ENCODE measurements at regions not wholly inside any gene's neighbourhood (a gene's known extent, or its start where the extent isn't known, plus 50 kb on each side); places are given as distances from the start of the nearest gene placed in this dataset.

GRCh38 chr7:24050991-24051560 lies 232.9 kb upstream of the NPY start (continued):
- no peak for TF ChIP-seq REST (IDR thresholded peaks at IDR 0.05; ENCODE audit: low read depth, low read length)
- no peak for TF ChIP-seq RFX5 (IDR thresholded peaks at IDR 0.05; ENCODE audit: low read length)
- no peak for TF ChIP-seq RCOR1 (IDR thresholded peaks at IDR 0.05; ENCODE audit: low read length)
- no peak for TF ChIP-seq MEF2A (IDR thresholded peaks at IDR 0.05; ENCODE audit: borderline replicate concordance, low read depth)
- TF ChIP-seq RXRA (IDR thresholded peaks at IDR 0.05; ENCODE audit: borderline replicate concordance, low read depth), result no peak
- TF ChIP-seq TEAD4 (IDR thresholded peaks at IDR 0.05; ENCODE audit: borderline replicate concordance, insufficient read depth), result no peak

GRCh38 chr7:24051651-24052050 lies 232.3 kb upstream of the NPY start:
- H3K4me2 ChIP-seq, result no peak overlapping the region
- H3F3A ChIP-seq (replicated peaks; ENCODE audit: insufficient read depth), result peaks cover 6% of the 10 kb centered on the region
- no peaks in the 10 kb centered on the region for H3K79me2 ChIP-seq (ENCODE audit: insufficient read depth)
- H3K27ac ChIP-seq (ENCODE audit: low read depth in 2 of 2, low read length in 1 of 2), result peak overlapping the region in 1 of 2 experiments; percentile 44; a peak in 1 of 4 replicates
- no peak overlapping the region for H3K9ac ChIP-seq
- POLR2A ChIA-PET, result no interaction called here
- no peaks in the 10 kb centered on the region for H3K27me3 ChIP-seq (ENCODE audit: insufficient read depth)
- H3K9me2 ChIP-seq, result no peaks in the 10 kb centered on the region
- H3K9me3 ChIP-seq, result no peaks in the 10 kb centered on the region
- CTCF ChIA-PET, result no interaction called here
- H2AFZ ChIP-seq (ENCODE audit: low read depth), result no peak overlapping the region
- WGBS (ENCODE audit: low lambda C conversion rate), result 85% methylated on average over 5 of the region's 5 CpGs
- peaks cover 6 to 10% of the 10 kb centered on the region in 2 experiments; a peak in 3 of 4 replicates for H3K4me1 ChIP-seq (ENCODE audit: control insufficient read depth in 1 of 2, insufficient read depth in 2 of 2, low read depth in 1 of 2, low read length in 1 of 2)
- DNase-seq, result no peak
- no peak overlapping the region for H3K4me3 ChIP-seq (ENCODE audit: low read depth in 2 of 2, low read length in 1 of 2)
- H3K36me3 ChIP-seq (replicated peaks in 1 of 2; ENCODE audit: control insufficient read depth in 1 of 2, insufficient read depth in 2 of 2, low read length in 1 of 2), result no peaks in the 10 kb centered on the region
- H4K20me1 ChIP-seq (ENCODE audit: insufficient read depth), result no peaks in the 10 kb centered on the region
- no peak for TF ChIP-seq REST (IDR thresholded peaks at IDR 0.05; ENCODE audit: low read depth, low read length)
- no peak for TF ChIP-seq MAX (IDR thresholded peaks at IDR 0.05; ENCODE audit: low read depth)
- TF ChIP-seq ZBTB33 (IDR thresholded peaks at IDR 0.05; ENCODE audit: borderline replicate concordance, low read depth), result no peak
- no peak for TF ChIP-seq POLR2AphosphoS5 (IDR thresholded peaks at IDR 0.05; ENCODE audit: low read depth, low read length)
- TF ChIP-seq CTCF (IDR thresholded peaks at IDR 0.05), result no peak
- no peak for TF ChIP-seq GATA2 (CRISPR knock-in tag; IDR thresholded peaks at IDR 0.05)
- TF ChIP-seq EP300 (IDR thresholded peaks at IDR 0.05; ENCODE audit: borderline replicate concordance in 1 of 2, low read depth in 1 of 2, low read length in 1 of 2), result no peak
- TF ChIP-seq RAD21 (IDR thresholded peaks at IDR 0.05; ENCODE audit: low read length), result no peak
- TF ChIP-seq FOXJ3 (CRISPR knock-in tag; IDR thresholded peaks at IDR 0.05), result no peak
- no peak for TF ChIP-seq NFIC (IDR thresholded peaks at IDR 0.05; ENCODE audit: borderline replicate concordance)
- TF ChIP-seq USF2 (IDR thresholded peaks at IDR 0.05; ENCODE audit: borderline replicate concordance, low read depth, low read length), result no peak
- TF ChIP-seq SIN3A (IDR thresholded peaks at IDR 0.05; ENCODE audit: borderline replicate concordance, low read depth, low read length), result no peak

All from SK-N-SH (cell line).